Kidney (tissue), 13 donors: ENCODE measurements at regions not wholly inside any gene's neighbourhood (a gene's known extent, or its start where the extent isn't known, plus 50 kb on each side); places are given as distances from the start of the nearest gene placed in this dataset.

Experiments
- DNase-seq, 5 donors: peaks; one replicate each; pipeline ENCODE4 v3.0.0-alpha.2; 2013 to 2020
- FAIRE-seq: peaks from 2 replicates; lab custom pipeline; 2012; peaks lifted over from hg19 to GRCh38; lab: Jason Lieb, UNC
- H3K27ac ChIP-seq, 2 donors: one replicate each; pipeline ENCODE4 v1.7.0; 2013; ENCODE audit warnings: low read depth in 2 of 2, low read length in 2 of 2, inconsistent platforms in 1 of 2
- H3K27me3 ChIP-seq: one replicate; pipeline ENCODE4 v1.7.1; 2013; ENCODE audit warnings: low read length, inconsistent platforms; ENCODE audit not compliant: control insufficient read depth, insufficient read depth
- H3K36me3 ChIP-seq, 3 donors: one replicate each; pipeline versions ENCODE4 v1.7.0 to v1.7.1; 2013; ENCODE audit warnings: low read length in 3 of 3, control low read depth in 1 of 3, inconsistent platforms in 1 of 3; ENCODE audit not compliant: insufficient read depth in 3 of 3, control insufficient read depth in 2 of 3
- H3K4me1 ChIP-seq, 3 donors: one replicate each; pipeline versions ENCODE4 v1.7.0 to v1.7.1; 2013; ENCODE audit warnings: low read length in 3 of 3, inconsistent platforms in 1 of 3, low read depth in 1 of 3; ENCODE audit not compliant: control insufficient read depth in 2 of 3, insufficient read depth in 2 of 3
- H3K4me3 ChIP-seq, 3 donors: one replicate each; pipeline versions ENCODE4 v1.7.0 to v1.8.1; 2013; ENCODE audit warnings: low read length in 3 of 3, control low read depth in 1 of 3, inconsistent platforms in 1 of 3
- H3K9ac ChIP-seq, 3 donors: one replicate each; pipeline versions ENCODE4 v1.7.0 to v1.7.1; 2013; ENCODE audit warnings: low read length in 3 of 3, control low read depth in 1 of 3, inconsistent platforms in 1 of 3
- H3K9me3 ChIP-seq, 3 donors: one replicate each; pipeline versions ENCODE4 v1.7.0 to v1.7.1; 2013; ENCODE audit warnings: low read length in 3 of 3, control low read depth in 1 of 3, inconsistent platforms in 1 of 3; ENCODE audit not compliant: control insufficient read depth in 2 of 3, insufficient read depth in 1 of 3
- intact Hi-C: fragments of 100-400 bp; cut with DNase I; formaldehyde crosslinking; loops from one replicate; pipeline ENCODE4 v1.11.1; 2022
- TF ChIP-seq, protein P1 (sequence below): IDR thresholded peaks from 3 replicates; pipeline ENCODE4 v1.5.1; 2012; ENCODE audit warnings: mild to moderate bottlenecking, moderate library complexity, borderline replicate concordance; ENCODE audit not compliant: insufficient read depth; ENCODE audit errors: extremely low read depth
- donor health status: control.
- donor health status: control.
- donor health status: control.
- donor health status: control.
- donor health status: control.
- donor health status: DM: yes; HTN: yes; CAD: no.
- donor health status: Normal renal cell carcinoma (clear cell type).

DNA sequence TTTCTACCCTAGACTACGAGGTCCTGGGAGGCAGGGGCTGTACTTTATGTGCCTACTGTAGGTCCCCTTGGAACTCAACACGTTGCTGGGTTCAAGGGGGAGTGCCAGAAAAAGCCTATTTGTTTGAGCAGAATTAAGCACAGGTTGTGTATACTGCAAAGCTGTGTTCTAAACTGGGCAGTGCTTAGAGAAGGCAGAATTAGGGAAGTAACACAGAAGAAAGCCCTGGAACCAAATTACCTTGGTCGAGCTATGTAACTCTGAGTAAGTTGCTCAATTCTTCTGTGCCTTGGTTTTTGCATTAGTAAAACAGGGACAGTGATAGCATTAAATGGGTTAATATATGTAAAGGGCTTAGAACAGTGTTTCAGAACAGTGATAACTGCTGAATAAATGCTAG, 245.0 kb upstream of the SFRP2 start:
- no peak overlapping the region for H3K9ac ChIP-seq
- no peak overlapping the region for H3K4me3 ChIP-seq
- peaks cover 0 to 2% (median 0%) of the 10 kb centered on the region in 3 donors for H3K9me3 ChIP-seq
- no peaks in the 10 kb centered on the region for H3K4me1 ChIP-seq
- H3K27ac ChIP-seq: no peak overlapping the region
- DNase-seq: no peak
- no peak for FAIRE-seq
- intact Hi-C loops: no loop called here
- TF ChIP-seq, protein P1, sequence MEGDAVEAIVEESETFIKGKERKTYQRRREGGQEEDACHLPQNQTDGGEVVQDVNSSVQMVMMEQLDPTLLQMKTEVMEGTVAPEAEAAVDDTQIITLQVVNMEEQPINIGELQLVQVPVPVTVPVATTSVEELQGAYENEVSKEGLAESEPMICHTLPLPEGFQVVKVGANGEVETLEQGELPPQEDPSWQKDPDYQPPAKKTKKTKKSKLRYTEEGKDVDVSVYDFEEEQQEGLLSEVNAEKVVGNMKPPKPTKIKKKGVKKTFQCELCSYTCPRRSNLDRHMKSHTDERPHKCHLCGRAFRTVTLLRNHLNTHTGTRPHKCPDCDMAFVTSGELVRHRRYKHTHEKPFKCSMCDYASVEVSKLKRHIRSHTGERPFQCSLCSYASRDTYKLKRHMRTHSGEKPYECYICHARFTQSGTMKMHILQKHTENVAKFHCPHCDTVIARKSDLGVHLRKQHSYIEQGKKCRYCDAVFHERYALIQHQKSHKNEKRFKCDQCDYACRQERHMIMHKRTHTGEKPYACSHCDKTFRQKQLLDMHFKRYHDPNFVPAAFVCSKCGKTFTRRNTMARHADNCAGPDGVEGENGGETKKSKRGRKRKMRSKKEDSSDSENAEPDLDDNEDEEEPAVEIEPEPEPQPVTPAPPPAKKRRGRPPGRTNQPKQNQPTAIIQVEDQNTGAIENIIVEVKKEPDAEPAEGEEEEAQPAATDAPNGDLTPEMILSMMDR: no peak
- no peaks in the 10 kb centered on the region for H3K27me3 ChIP-seq
- no peaks in the 10 kb centered on the region for H3K36me3 ChIP-seq

- TF ChIP-seq, protein P1: no peak
- intact Hi-C loops: no loop called here
Observed at GRCh38 chr4:154032914-154033313, 244.0 kb upstream of the SFRP2 start.

GRCh38 chr4:154030746-154031145, 241.9 kb upstream of the SFRP2 start:
- no peaks in the 10 kb centered on the region for H3K36me3 ChIP-seq
- no peaks in the 10 kb centered on the region for H3K4me1 ChIP-seq
- intact Hi-C loops: no loop called here
- TF ChIP-seq, protein P1: no peak
- FAIRE-seq (no peak), DNase-seq (peak in 1 of 5 donors; percentile 5)
- no peak overlapping the region for H3K27ac ChIP-seq
- no peak overlapping the region for H3K4me3 ChIP-seq
- H3K9me3 ChIP-seq: peaks cover 0 to 2% (median 0%) of the 10 kb centered on the region in 3 donors
- H3K9ac ChIP-seq: no peak overlapping the region
- no peaks in the 10 kb centered on the region for H3K27me3 ChIP-seq

More at GRCh38 chr4:154032914-154033313, 244.0 kb upstream of the SFRP2 start:
- Histone ChIP-seq H3K9me3 (peaks cover 0 to 2% (median 0%) of the 10 kb centered on the region in 3 donors), H3K36me3 (no peaks in the 10 kb centered on the region), H3K4me3 (no peak overlapping the region), H3K27me3 (no peaks in the 10 kb centered on the region), H3K9ac (no peak overlapping the region), H3K4me1 (no peaks in the 10 kb centered on the region), H3K27ac (no peak overlapping the region)
- no peak for DNase-seq
- no peak for FAIRE-seq

DNA sequence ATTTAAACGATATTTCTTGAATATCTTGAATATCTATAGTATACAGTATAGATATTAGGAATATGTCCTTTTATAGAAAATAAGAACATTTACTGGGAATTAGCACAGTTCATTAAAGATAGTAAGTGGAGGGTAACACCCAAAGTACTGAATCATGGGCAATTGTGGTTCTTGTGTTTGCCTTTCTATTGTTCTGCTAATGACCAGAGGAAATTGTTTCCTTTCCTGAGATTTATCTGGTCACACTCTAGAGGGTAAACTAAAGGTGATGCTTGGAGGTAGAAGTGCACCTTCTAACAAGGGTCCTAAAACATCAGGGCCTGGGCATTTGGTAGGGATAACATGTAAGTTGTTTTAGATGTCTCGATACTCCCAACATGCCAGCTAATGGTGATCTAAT, 241.3 kb upstream of the SFRP2 start:
- Histone ChIP-seq H3K4me3 (no peak overlapping the region), H3K27ac (no peak overlapping the region), H3K9me3 (peaks cover 0 to 2% (median 0%) of the 10 kb centered on the region in 3 donors), H3K27me3 (no peaks in the 10 kb centered on the region), H3K36me3 (no peaks in the 10 kb centered on the region), H3K4me1 (no peaks in the 10 kb centered on the region), H3K9ac (no peak overlapping the region)
- intact Hi-C loops: no loop called here
- TF ChIP-seq, protein P1: no peak
- FAIRE-seq: no peak
- no peak for DNase-seq
